K562 (cell line): ENCODE measurements at regions not wholly inside any gene's neighbourhood (a gene's known extent, or its start where the extent isn't known, plus 50 kb on each side); places are given as distances from the start of the nearest gene placed in this dataset.

Experiments used
- ATAC-seq: fragments of 200-7000 bp; cut with Tn5 transposase; 3 replicates; pipeline ENCODE4 v1.9.1; 2020; ENCODE audit warnings: moderate library complexity
- BruUV-seq: library from RNA; stranded (reverse); fragments of 400-500 nt; replicated peaks from 2 replicates; lab custom pipeline; 2021; lab: Mats Ljungman, UMichigan
- CTCF ChIA-PET: fragments of 300-600 bp; formaldehyde crosslinking; extraction: SDS; loops from one replicate; lab custom pipeline; 2021; ENCODE audit warnings: low intra/inter-chr PET ratio; lab: Yijun Ruan, JAX
- POLR2A ChIA-PET: fragments of 300-600, 350-650 bp; sonication (Branson Sonifier 250); formaldehyde crosslinking; extraction: SDS; loops from one replicate; lab custom pipeline; 2021; ENCODE audit warnings: antibody characterized with exemption, inconsistent platforms; lab: Yijun Ruan, JAX
- DNase-seq, 4 experiments: peaks; one replicate each; pipeline versions ENCODE4 v3.0.0 to v3.0.0-alpha.2; 2011 to 2018; ENCODE audit warnings: low spot score in 3 of 4, mixed read lengths in 3 of 4; ENCODE audit errors: extremely low read depth in 1 of 4
- FAIRE-seq: peaks from 2 replicates; lab custom pipeline; 2011; peaks lifted over from hg19 to GRCh38; lab: Jason Lieb, UNC
- H2AFZ ChIP-seq: 2 replicates; pipeline ENCODE4 v1.6.0; 2011; ENCODE audit warnings: low read depth, low read length, control low read depth, inconsistent platforms
- H3K27ac ChIP-seq: fragments of 200-600 bp; 3 replicates; pipeline ENCODE4 v1.8.0; 2011; ENCODE audit warnings: low read depth, mild to moderate bottlenecking, control low read depth, inconsistent platforms, low read length, moderate library complexity, mixed read lengths; ENCODE audit errors: extremely low read depth
- H3K27me3 ChIP-seq, 2 experiments: fragments of 300-600 bp in 1 of 2; 2 replicates in 1 of 2; 3 replicates in 1 of 2; pipeline versions ENCODE4 v1.6.0 to v1.8.0; 2011; ENCODE audit warnings: inconsistent platforms in 2 of 2, low read length in 2 of 2, mild to moderate bottlenecking in 1 of 2, mixed read lengths in 1 of 2, moderate library complexity in 1 of 2; ENCODE audit not compliant: control insufficient read depth in 2 of 2, insufficient read depth in 2 of 2
- H3K36me3 ChIP-seq: fragments of 300-600 bp; 3 replicates; pipeline ENCODE4 v1.8.0; 2011; ENCODE audit warnings: mild to moderate bottlenecking, low read length, inconsistent platforms; ENCODE audit not compliant: control insufficient read depth, insufficient read depth
- H3K4me1 ChIP-seq, 2 experiments: fragments of 200-600 bp in 1 of 2; replicated peaks in 1 of 2; 2 replicates in 1 of 2; 3 replicates in 1 of 2; pipeline versions ENCODE4 v1.5.1 to v1.8.0; 2011; ENCODE audit warnings: inconsistent platforms in 2 of 2, low read length in 2 of 2, mild to moderate bottlenecking in 1 of 2, mixed read lengths in 1 of 2, moderate library complexity in 1 of 2; ENCODE audit not compliant: control insufficient read depth in 2 of 2, insufficient read depth in 2 of 2
- H3K4me2 ChIP-seq: 2 replicates; pipeline ENCODE4 v1.6.1; 2011; ENCODE audit warnings: low read length, control low read depth, inconsistent platforms, mixed read lengths; ENCODE audit not compliant: insufficient read depth
- H3K4me3 ChIP-seq: fragments of 200-600 bp; sonication (generic), shearing (Covaris generic); 2 replicates; pipeline ENCODE4 v1.5.1; 2016; ENCODE audit warnings: control low read depth, inconsistent platforms
- H3K79me2 ChIP-seq: fragments of 200-600 bp; 3 replicates; pipeline ENCODE4 v1.8.0; 2011; ENCODE audit warnings: low read length, inconsistent platforms; ENCODE audit not compliant: control insufficient read depth, insufficient read depth
- H3K9ac ChIP-seq, 2 experiments: 2 replicates each; pipeline versions ENCODE4 v1.6.0 to v1.6.1; 2011; ENCODE audit warnings: low read depth in 2 of 2, low read length in 2 of 2, control low read depth in 1 of 2, inconsistent platforms in 1 of 2, mild to moderate bottlenecking in 1 of 2, mixed read lengths in 1 of 2; ENCODE audit not compliant: insufficient read depth in 1 of 2
- H3K9me1 ChIP-seq: one replicate; pipeline ENCODE4 v1.6.0; 2011; ENCODE audit warnings: inconsistent platforms, mild to moderate bottlenecking, low read length, moderate library complexity; ENCODE audit not compliant: control insufficient read depth, insufficient read depth
- H3K9me3 ChIP-seq: replicated peaks from 2 replicates; pipeline ENCODE4 v1.5.1; 2011; ENCODE audit warnings: low read depth, low read length, inconsistent platforms; ENCODE audit not compliant: control insufficient read depth, insufficient read depth
- H4K20me1 ChIP-seq: replicated peaks from 2 replicates; pipeline ENCODE4 v1.6.1; 2011; ENCODE audit warnings: low read length, inconsistent platforms, mixed read lengths; ENCODE audit not compliant: control insufficient read depth, insufficient read depth
- ARHGAP35 ChIP-seq: fragments of 450-650 bp; IDR thresholded peaks from 2 replicates; pipeline ENCODE4 v1.6.1; 2018; ENCODE audit not compliant: partially characterized antibody
- EZH2 ChIP-seq: IDR thresholded peaks from 2 replicates; pipeline ENCODE4 v1.6.1; 2012; ENCODE audit warnings: low read depth, mild to moderate bottlenecking, inconsistent platforms, low read length, borderline replicate concordance
- FIP1L1 ChIP-seq: fragments of 200-400 bp; formaldehyde crosslinking; IDR thresholded peaks from 2 replicates; pipeline ENCODE4 v1.6.1; 2018; ENCODE audit warnings: mild to moderate bottlenecking, low read depth, low read length; ENCODE audit not compliant: poor library complexity, severe bottlenecking
- GABPB2 ChIP-seq: fragments of 250-450 bp; sonication (Bioruptor Pico); conservative IDR thresholded peaks from 2 replicates; pipeline ENCODE4 v1.5.1; 2021; ENCODE audit warnings: mild to moderate bottlenecking
- HES1 ChIP-seq: fragments of 450-650 bp; IDR thresholded peaks from 2 replicates; pipeline ENCODE4 v1.6.1; 2016; ENCODE audit warnings: low read depth, mild to moderate bottlenecking, moderate library complexity
- MECOM ChIP-seq: fragments of 250-450 bp; sonication (Bioruptor Pico); IDR thresholded peaks from 2 replicates; pipeline ENCODE4 v1.8.0; 2022; ENCODE audit warnings: inconsistent platforms
- PHB2 ChIP-seq: fragments of 450-650 bp; IDR thresholded peaks from 2 replicates; pipeline ENCODE4 v1.6.1; 2017; ENCODE audit warnings: low read depth
- PRMT5 ChIP-seq: sonication (generic); formaldehyde crosslinking; IDR thresholded peaks from 2 replicates; pipeline ENCODE4 v1.5.0; 2020; ENCODE audit warnings: missing genetic modification reagents
- SP2 ChIP-seq: IDR thresholded peaks from 2 replicates; pipeline ENCODE4 v1.6.1; 2011; ENCODE audit warnings: mild to moderate bottlenecking, low read depth, low read length, moderate library complexity; ENCODE audit not compliant: poor library complexity, severe bottlenecking; ENCODE audit errors: extremely low read depth
- STAG1 ChIP-seq: sonication (generic); formaldehyde crosslinking; IDR thresholded peaks from 2 replicates; pipeline ENCODE4 v1.5.0; 2020; ENCODE audit warnings: missing genetic modification reagents, borderline replicate concordance
- YY1 ChIP-seq, 3 experiments: IDR thresholded peaks; 2 replicates each; pipeline ENCODE4 v1.6.1; 2011; ENCODE audit warnings: low read length in 2 of 3, mild to moderate bottlenecking in 2 of 3, moderate library complexity in 2 of 3, borderline replicate concordance in 1 of 3, control low read depth in 1 of 3, low read depth in 1 of 3; ENCODE audit not compliant: insufficient read depth in 3 of 3, insufficient replicate concordance in 2 of 3, control insufficient read depth in 1 of 3, insufficient read length in 1 of 3; ENCODE audit errors: extremely low read depth in 1 of 3
- ZBTB1 ChIP-seq: sonication (generic); formaldehyde crosslinking; IDR thresholded peaks from 2 replicates; pipeline ENCODE4 v1.8.1; 2023; ENCODE audit warnings: missing genetic modification reagents, low read depth, mild to moderate bottlenecking, borderline replicate concordance
- ZNF140 ChIP-seq: fragments of 250-450 bp; sonication (Bioruptor Pico); IDR thresholded peaks from 2 replicates; pipeline ENCODE4 v1.8.0; 2021; ENCODE audit warnings: moderate library complexity, mild to moderate bottlenecking, inconsistent platforms
- ZNF232 ChIP-seq: sonication (generic); formaldehyde crosslinking; IDR thresholded peaks from 2 replicates; pipeline ENCODE4 v1.8.0; 2022; ENCODE audit warnings: mild to moderate bottlenecking, missing genetic modification reagents
- ZNF354B ChIP-seq: fragments of 250-450 bp; sonication (Bioruptor Pico); IDR thresholded peaks from 2 replicates; pipeline ENCODE4 v1.4.0; 2020
- ZNF512 ChIP-seq: IDR thresholded peaks from 2 replicates; pipeline ENCODE4 v1.6.1; 2016; ENCODE audit warnings: missing genetic modification characterization, missing compliant biosample characterization
- ZNF785 ChIP-seq: fragments of 250-450 bp; sonication (Bioruptor Pico); IDR thresholded peaks from 2 replicates; pipeline ENCODE4 v1.4.0; 2020; ENCODE audit warnings: mild to moderate bottlenecking
- WGBS: fragments of 100-300 bp; shearing (Covaris generic); methylation state at CpG from one replicate; pipeline ENCODE4 v1.1.6; 2016; ENCODE audit warnings: low coverage, mixed read lengths; ENCODE audit not compliant: insufficient coverage; ENCODE audit errors: missing lambda C conversion rate; 5-methylcytosine and 5-hydroxymethylcytosine counted together
- in situ Hi-C: fragments of 300-500 bp; cut with MboI; formaldehyde crosslinking; loops from 4 replicates; pipeline ENCODE4 v1.15.0; 2018; ENCODE audit warnings: inconsistent platforms, mixed read lengths
- intact Hi-C: fragments of 100-400 bp; cut with micrococcal nuclease; formaldehyde crosslinking; loops from 2 replicates; pipeline ENCODE4 v1.14.2; 2022

GRCh38 chr20:39245685-39246311 lies 283.7 kb downstream of the DHX35 start:
- intact Hi-C loops (no loop called here), in situ Hi-C loops (no loop called here)
- FAIRE-seq: no peak
- no peak overlapping the region for H3K27ac ChIP-seq
- H3K4me2 ChIP-seq: no peak overlapping the region
- no peaks in the 10 kb centered on the region for H3K27me3 ChIP-seq
- no peak overlapping the region for H2AFZ ChIP-seq
- H4K20me1 ChIP-seq: no peaks in the 10 kb centered on the region
- ChIA-PET CTCF (no interaction called here), POLR2A (interaction anchor here (0.9 kb wide), 1 partner anchor 1500 kb away, joined by 3 read pairs; no protein-coding TSS in a partner anchor)
- no peaks in the 10 kb centered on the region for H3K36me3 ChIP-seq
- H3K4me3 ChIP-seq: no peak overlapping the region
- no peaks in the 10 kb centered on the region for H3K9me1 ChIP-seq
- BruUV-seq: no TSS peak
- no peaks in the 10 kb centered on the region for H3K79me2 ChIP-seq
- no peaks in the 10 kb centered on the region for H3K9me3 ChIP-seq
- ATAC-seq: no peak
- WGBS: 0% methylated on average over 1 of the region's 1 CpG
- H3K4me1 ChIP-seq: no peaks in the 10 kb centered on the region
- DNase-seq: no peak
- no peak overlapping the region for H3K9ac ChIP-seq
- TF ChIP-seq ZNF140 (CRISPR knock-in tag) (no peak), ZNF785 (CRISPR knock-in tag) (no peak), EZH2 (no peak), ZNF512 (tag) (no peak), ZBTB1 (CRISPR knock-in tag) (no peak), ZNF354B (CRISPR knock-in tag) (no peak), FIP1L1 (no peak), MECOM (no peak), HES1 (no peak), PHB2 (no peak), SP2 (no peak), STAG1 (CRISPR knock-in tag) (no peak), YY1 (IDR thresholded peaks at IDR 0.05; ENCODE audit: borderline replicate concordance in 1 of 3, control insufficient read depth in 1 of 3, extremely low read depth in 1 of 3, insufficient read depth in 3 of 3, insufficient read length in 1 of 3, insufficient replicate concordance in 2 of 3, low read depth in 1 of 3, low read length in 2 of 3) (no peak), PRMT5 (CRISPR knock-in tag) (no peak), GABPB2 (CRISPR knock-in tag) (no peak), ARHGAP35 (no peak), ZNF232 (no peak)
